Mucosa of descending colon (tissue), 3 donors: ENCODE measurements at regions not wholly inside any gene's neighbourhood (a gene's known extent, or its start where the extent isn't known, plus 50 kb on each side); places are given as distances from the start of the nearest gene placed in this dataset.
"Not testable (repeated sequence)": the region's sequence is repeated elsewhere in the genome, so short reads cannot be mapped to it uniquely, and the experiment has no call there.

Experiments used
- ATAC-seq: fragments of 200-7000 bp; cut with Tn5 transposase; one replicate; pipeline ENCODE4 v1.9.1; 2020; ENCODE audit warnings: mild to moderate bottlenecking, moderate library complexity
- DNase-seq, 3 donors: peaks; one replicate each; pipeline ENCODE4 v3.0.0-alpha.2; 2020
- H3K36me3 ChIP-seq: fragments of 200-600 bp; one replicate; pipeline ENCODE4 v1.8.0; 2021; ENCODE audit warnings: low read depth, mild to moderate bottlenecking
- H3K4me1 ChIP-seq: fragments of 200-600 bp; one replicate; pipeline ENCODE4 v1.8.0; 2021; ENCODE audit warnings: low read depth, mild to moderate bottlenecking
- H3K4me3 ChIP-seq: fragments of 200-600 bp; one replicate; pipeline ENCODE4 v1.8.0; 2021; ENCODE audit warnings: mild to moderate bottlenecking
- H3K9me3 ChIP-seq: fragments of 200-600 bp; one replicate; pipeline ENCODE4 v1.8.0; 2021; ENCODE audit warnings: mild to moderate bottlenecking
- intact Hi-C, 2 donors: fragments of 100-400 bp; cut with DNase I in 1 of 2; cut with micrococcal nuclease in 1 of 2; formaldehyde crosslinking; loops; one replicate each; pipeline versions ENCODE4 v1.11.0 to v1.11.1; 2022; cut with DNase I, micrococcal nuclease
- TF ChIP-seq, protein P1 (sequence below): fragments of 200-600 bp; IDR thresholded peaks from one replicate; pipeline ENCODE4 v1.8.0; 2022; ENCODE audit warnings: antibody characterized with exemption, mild to moderate bottlenecking
- donor health status: DM: no; HTN: no; CAD: no; lungs with moderate emphysema.
- donor health status: DM: no; HTN: no; CAD: no.
- donor health status: DM: no; HTN: yes; CAD: no.

DNA sequence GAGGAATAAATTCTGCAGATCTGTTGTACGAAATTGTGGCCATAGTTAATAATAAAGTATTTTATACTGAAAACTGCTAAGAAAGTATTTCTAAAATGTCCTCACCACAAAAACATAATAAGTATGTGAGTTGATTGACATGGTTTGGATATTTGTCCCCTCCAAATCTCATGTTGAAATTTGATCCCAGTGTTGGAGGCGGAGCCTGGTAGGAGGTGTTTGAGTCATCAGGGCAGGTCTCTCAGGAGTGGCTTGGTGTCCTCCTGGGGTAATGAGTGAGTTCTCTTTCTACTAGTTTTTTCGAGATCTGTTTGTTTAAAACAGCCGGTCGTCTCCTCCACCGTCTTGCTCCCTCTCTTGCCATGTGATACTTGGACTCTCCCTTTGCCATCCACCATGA, 424.1 kb upstream of the KCNMB2 start:
- Histone ChIP-seq H3K4me1 (no peaks in the 10 kb centered on the region), H3K9me3 (no peaks in the 10 kb centered on the region), H3K4me3 (no peak overlapping the region), H3K36me3 (no peaks in the 10 kb centered on the region)
- intact Hi-C loops, result no loop called here
- ATAC-seq (no peak), DNase-seq (no peak)
- TF ChIP-seq, protein P1, sequence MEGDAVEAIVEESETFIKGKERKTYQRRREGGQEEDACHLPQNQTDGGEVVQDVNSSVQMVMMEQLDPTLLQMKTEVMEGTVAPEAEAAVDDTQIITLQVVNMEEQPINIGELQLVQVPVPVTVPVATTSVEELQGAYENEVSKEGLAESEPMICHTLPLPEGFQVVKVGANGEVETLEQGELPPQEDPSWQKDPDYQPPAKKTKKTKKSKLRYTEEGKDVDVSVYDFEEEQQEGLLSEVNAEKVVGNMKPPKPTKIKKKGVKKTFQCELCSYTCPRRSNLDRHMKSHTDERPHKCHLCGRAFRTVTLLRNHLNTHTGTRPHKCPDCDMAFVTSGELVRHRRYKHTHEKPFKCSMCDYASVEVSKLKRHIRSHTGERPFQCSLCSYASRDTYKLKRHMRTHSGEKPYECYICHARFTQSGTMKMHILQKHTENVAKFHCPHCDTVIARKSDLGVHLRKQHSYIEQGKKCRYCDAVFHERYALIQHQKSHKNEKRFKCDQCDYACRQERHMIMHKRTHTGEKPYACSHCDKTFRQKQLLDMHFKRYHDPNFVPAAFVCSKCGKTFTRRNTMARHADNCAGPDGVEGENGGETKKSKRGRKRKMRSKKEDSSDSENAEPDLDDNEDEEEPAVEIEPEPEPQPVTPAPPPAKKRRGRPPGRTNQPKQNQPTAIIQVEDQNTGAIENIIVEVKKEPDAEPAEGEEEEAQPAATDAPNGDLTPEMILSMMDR, result no peak

DNA sequence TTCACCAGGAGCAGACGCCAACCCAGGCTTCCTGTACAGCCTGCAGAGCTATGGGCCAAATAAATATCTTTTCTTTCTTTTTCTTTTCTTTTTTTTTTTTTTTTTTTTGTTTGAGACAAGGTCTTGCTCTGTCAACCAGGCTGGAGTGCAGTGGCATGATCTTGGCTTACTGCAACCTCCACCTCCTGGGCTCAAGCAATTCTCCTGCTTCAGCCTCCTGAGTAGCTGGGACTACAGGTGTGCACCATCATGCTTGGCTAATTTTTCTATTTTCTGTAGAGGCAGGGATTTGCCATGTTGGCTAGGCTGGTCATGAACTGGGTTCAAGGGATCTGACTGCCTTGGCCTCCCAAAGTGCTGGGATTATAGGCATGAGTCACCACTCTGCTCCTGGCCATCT, 423.7 kb upstream of the KCNMB2 start:
- DNase-seq, H3K4me3 ChIP-seq, intact Hi-C loops, ATAC-seq, H3K4me1 ChIP-seq, H3K36me3 ChIP-seq, H3K9me3 ChIP-seq: not testable (repeated sequence)

DNA sequence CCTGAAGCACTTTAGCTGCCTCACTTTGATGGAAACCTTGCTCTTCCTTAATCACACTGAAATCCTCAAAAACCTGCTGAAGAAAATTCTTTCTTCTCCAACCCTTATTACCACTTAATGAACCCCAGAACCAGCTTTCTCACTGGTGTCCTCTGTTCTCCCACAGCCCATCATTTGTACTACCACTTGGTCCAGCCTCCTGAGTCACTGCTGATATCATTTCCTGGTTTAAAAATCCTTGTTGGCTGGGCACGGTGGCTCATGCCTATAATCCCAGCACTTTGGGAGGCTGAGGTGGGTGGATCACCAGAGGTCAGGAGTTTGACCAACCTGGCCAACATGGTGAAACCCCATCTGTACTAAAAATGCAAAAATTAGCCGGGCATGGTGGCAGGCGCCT, 418.6 kb upstream of the KCNMB2 start:
- Histone ChIP-seq H3K4me1 (no peaks in the 10 kb centered on the region), H3K9me3 (no peaks in the 10 kb centered on the region), H3K4me3 (no peak overlapping the region), H3K36me3 (no peaks in the 10 kb centered on the region)
- TF ChIP-seq, protein P1, result no peak
- DNase-seq, result no peak
- no peak for ATAC-seq
- intact Hi-C loops, result no loop called here

DNA sequence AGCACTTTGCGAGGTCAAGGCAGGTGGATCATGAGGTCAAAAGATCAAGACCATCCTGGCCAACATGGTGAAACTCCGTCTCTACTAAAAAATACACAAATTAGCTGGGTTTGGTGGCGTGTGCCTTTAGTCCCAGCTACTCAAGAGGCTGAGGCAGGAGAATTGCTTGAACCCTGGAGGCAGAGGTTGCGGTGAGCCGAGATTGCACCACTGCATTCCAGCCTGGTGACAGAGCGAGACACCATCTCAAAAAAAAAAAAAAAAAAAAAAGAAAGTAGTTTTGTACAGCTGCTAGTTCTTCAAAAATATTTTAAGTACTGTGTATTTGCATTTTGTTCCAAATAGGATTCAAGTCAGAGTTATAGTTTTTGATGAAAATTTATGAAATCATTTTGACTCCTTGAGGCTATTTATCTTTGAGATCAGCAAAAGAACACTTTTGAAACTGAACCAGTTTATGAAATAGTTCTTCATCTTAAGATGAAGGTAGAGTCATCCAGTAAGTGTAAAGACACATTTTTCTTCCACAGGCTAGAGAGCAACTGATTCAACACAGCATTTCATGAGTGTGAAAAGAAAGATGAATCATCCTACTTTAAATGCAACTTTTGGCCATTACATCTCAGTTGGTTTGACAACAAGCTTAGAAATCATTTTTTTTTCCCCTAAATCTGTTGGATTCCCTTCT, 416.5 kb upstream of the KCNMB2 start:
- H3K9me3 ChIP-seq, ATAC-seq, H3K4me1 ChIP-seq, intact Hi-C loops, DNase-seq, H3K4me3 ChIP-seq, H3K36me3 ChIP-seq: not testable (repeated sequence)

DNA sequence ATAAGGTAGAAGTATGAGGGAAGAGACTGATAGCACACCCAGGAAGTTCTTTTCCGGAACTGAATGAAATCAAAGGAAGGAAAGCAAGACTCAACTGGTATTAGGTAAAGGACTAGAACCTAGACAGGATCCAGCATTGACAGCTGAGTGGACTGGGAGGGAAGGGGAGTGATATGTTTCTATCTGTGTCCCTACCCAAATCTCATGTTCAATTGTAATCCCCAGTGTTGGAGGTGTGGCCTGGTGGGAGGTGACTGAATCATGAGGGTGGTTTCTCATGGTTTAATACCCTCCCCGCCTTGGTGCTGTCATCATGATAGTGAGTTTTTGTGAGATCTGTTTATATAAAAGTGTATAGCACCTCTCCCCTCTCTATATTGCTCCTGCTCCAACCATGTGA, 415.9 kb upstream of the KCNMB2 start:
- intact Hi-C loops, result no loop called here
- ATAC-seq (no peak), DNase-seq (no peak)
- H3K4me3 ChIP-seq, result no peak overlapping the region
- H3K9me3 ChIP-seq, result no peaks in the 10 kb centered on the region
- H3K4me1 ChIP-seq, result no peaks in the 10 kb centered on the region
- TF ChIP-seq, protein P1, result no peak
- H3K36me3 ChIP-seq, result no peaks in the 10 kb centered on the region

DNA sequence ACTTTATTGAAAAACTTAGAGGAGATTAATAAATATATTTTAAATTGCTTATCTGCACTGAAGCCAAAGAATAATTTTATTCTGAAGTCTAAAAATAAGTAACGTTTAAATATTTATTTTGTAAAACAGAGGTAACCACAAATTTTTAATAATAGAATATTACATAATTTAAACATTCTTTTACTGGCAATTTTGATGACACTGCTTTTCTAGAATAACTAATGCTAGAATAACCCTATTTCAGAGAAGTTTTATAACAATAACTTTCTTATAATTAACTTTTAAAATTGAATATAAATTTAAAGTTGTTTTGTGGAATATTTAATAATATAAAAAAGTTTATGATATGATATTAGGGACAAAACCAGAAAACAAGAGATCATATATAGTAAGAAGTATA, 409.6 kb upstream of the KCNMB2 start:
- Histone ChIP-seq H3K36me3 (no peaks in the 10 kb centered on the region), H3K4me1 (no peaks in the 10 kb centered on the region), H3K9me3 (no peaks in the 10 kb centered on the region), H3K4me3 (no peak overlapping the region)
- ATAC-seq (no peak), DNase-seq (no peak)
- intact Hi-C loops, result no loop called here
- TF ChIP-seq, protein P1, result no peak

DNA sequence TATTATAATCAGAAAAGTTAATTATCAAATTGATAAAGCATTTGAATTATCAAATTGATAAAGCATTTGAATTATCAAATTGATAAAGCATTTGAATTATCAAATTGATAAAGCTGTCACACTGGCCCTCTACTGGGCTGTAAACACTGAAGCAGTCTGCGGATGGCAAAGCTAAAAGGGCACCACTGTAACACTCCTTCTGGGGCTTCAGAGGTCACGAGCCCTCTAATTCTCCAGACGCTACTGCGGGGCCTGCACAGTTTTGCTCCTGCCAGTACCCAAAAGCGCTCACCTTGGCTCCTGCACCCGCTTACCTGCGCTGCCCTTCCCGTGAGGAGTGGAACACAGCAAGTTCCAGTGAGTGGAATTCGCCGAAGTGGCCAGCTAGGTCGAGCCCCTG, 409.0 kb upstream of the KCNMB2 start:
- no peaks in the 10 kb centered on the region for H3K9me3 ChIP-seq
- ATAC-seq (no peak), DNase-seq (no peak)
- H3K4me1 ChIP-seq, result no peaks in the 10 kb centered on the region
- intact Hi-C loops, result no loop called here
- no peaks in the 10 kb centered on the region for H3K36me3 ChIP-seq
- no peak overlapping the region for H3K4me3 ChIP-seq
- TF ChIP-seq, protein P1, result no peak
